Common myeloid progenitor, CD34-positive (primary cell): ENCODE measurements at regions not wholly inside any gene's neighbourhood (a gene's known extent, or its start where the extent isn't known, plus 50 kb on each side); places are given as distances from the start of the nearest gene placed in this dataset.
"Not testable (repeated sequence)": the region's sequence is repeated elsewhere in the genome, so short reads cannot be mapped to it uniquely, and the experiment has no call there.

ENCODE experiments used
- CTCF ChIA-PET: fragments of 350-600 bp; sonication (Branson Sonifier 250); formaldehyde crosslinking; loops from one replicate; lab custom pipeline; 2021; ENCODE audit warnings: antibody characterized with exemption; lab: Charles Lee
- POLR2A ChIA-PET: fragments of 350-600 bp; sonication (Branson Sonifier 250); formaldehyde crosslinking; loops from one replicate; lab custom pipeline; 2021; ENCODE audit warnings: antibody characterized with exemption; lab: Charles Lee
- DNase-seq, 3 donors: peaks; one replicate each; pipeline versions ENCODE4 v3.0.0 to v3.0.0-alpha.2; 2013
- H3K27ac ChIP-seq, 2 experiments: 1 replicate in 1 of 2; 2 replicates in 1 of 2; pipeline ENCODE4 v1.7.0; 2013; ENCODE audit warnings: inconsistent platforms in 2 of 2, low read length in 2 of 2, mild to moderate bottlenecking in 2 of 2, low read depth in 1 of 2, moderate library complexity in 1 of 2; ENCODE audit not compliant: severe bottlenecking in 2 of 2, insufficient read depth in 1 of 2, poor library complexity in 1 of 2
- H3K27me3 ChIP-seq, 5 experiments: replicated peaks in 2 of 5; 1 replicate in 3 of 5; 2 replicates in 2 of 5; pipeline versions ENCODE4 v1.6.1 to v1.7.0; 2013; ENCODE audit warnings: low read length in 4 of 5, mild to moderate bottlenecking in 2 of 5, moderate library complexity in 2 of 5, inconsistent platforms in 1 of 5; ENCODE audit not compliant: insufficient read depth in 5 of 5, control insufficient read depth in 4 of 5
- H3K36me3 ChIP-seq, 4 experiments: 1 replicate in 2 of 4; 2 replicates in 2 of 4; pipeline versions ENCODE4 v1.6.1 to v1.7.0; 2013; ENCODE audit warnings: low read length in 3 of 4, control low read depth in 1 of 4, mild to moderate bottlenecking in 1 of 4; ENCODE audit not compliant: control insufficient read depth in 4 of 4, insufficient read depth in 4 of 4
- H3K4me1 ChIP-seq, 4 experiments: 1 replicate in 3 of 4; 2 replicates in 1 of 4; pipeline versions ENCODE4 v1.6.1 to v1.7.1; 2013; ENCODE audit warnings: low read length in 3 of 4, mild to moderate bottlenecking in 3 of 4, control low read depth in 1 of 4, inconsistent platforms in 1 of 4, moderate library complexity in 1 of 4; ENCODE audit not compliant: control insufficient read depth in 4 of 4, insufficient read depth in 4 of 4; ENCODE audit errors: control extremely low read depth in 1 of 4
- H3K4me3 ChIP-seq, 7 experiments: 1 replicate in 4 of 7; 2 replicates in 3 of 7; pipeline versions ENCODE4 v1.5.1 to v1.7.0; 2013; ENCODE audit warnings: mild to moderate bottlenecking in 7 of 7, low read length in 6 of 7, moderate library complexity in 6 of 7, inconsistent platforms in 2 of 7, low read depth in 2 of 7, control low read depth in 1 of 7; ENCODE audit not compliant: insufficient read depth in 4 of 7, control insufficient read depth in 1 of 7; ENCODE audit errors: extremely low read depth in 1 of 7
- H3K9me3 ChIP-seq, 5 experiments: 1 replicate in 4 of 5; 2 replicates in 1 of 5; pipeline versions ENCODE4 v1.6.1 to v1.7.1; 2013; ENCODE audit warnings: low read length in 4 of 5, mild to moderate bottlenecking in 2 of 5, inconsistent platforms in 1 of 5, low read depth in 1 of 5, moderate library complexity in 1 of 5; ENCODE audit not compliant: control insufficient read depth in 4 of 5, insufficient read depth in 2 of 5; ENCODE audit errors: control extremely low read depth in 1 of 5
- WGBS: methylation state at CpG from one replicate; pipeline ENCODE4 v1.1.5; 2013; ENCODE audit not compliant: insufficient coverage; 5-methylcytosine and 5-hydroxymethylcytosine counted together

DNA sequence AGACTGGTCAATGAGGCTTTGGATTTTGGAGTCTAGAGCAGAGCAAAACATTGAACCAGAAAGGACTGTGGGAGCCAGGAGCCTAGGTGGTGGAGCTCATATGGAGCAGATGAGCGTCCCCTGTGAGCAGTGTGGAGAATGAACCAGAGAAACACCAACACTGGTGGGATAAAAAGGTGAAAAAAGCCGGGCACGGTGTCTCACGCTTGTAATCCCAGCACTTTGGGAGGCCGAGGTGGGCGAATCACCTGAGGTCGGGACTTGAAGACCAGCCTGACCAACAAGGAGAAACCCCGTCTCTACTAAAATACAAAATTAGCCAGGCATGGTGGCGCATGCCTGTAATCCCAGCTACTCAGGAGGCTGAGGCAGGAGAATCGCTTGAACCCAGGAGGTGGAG is 192.7 kb upstream of the CDH5 start:
- DNase-seq, POLR2A ChIA-PET, H3K27ac ChIP-seq, CTCF ChIA-PET, H3K27me3 ChIP-seq, H3K36me3 ChIP-seq, H3K4me3 ChIP-seq, H3K9me3 ChIP-seq: not testable (repeated sequence)
- H3K4me1 ChIP-seq = peaks cover 0 to 10% (median 1%) of the 10 kb centered on the region in 4 experiments
- 98% methylated on average over 7 of the region's 10 CpGs for WGBS

DNA sequence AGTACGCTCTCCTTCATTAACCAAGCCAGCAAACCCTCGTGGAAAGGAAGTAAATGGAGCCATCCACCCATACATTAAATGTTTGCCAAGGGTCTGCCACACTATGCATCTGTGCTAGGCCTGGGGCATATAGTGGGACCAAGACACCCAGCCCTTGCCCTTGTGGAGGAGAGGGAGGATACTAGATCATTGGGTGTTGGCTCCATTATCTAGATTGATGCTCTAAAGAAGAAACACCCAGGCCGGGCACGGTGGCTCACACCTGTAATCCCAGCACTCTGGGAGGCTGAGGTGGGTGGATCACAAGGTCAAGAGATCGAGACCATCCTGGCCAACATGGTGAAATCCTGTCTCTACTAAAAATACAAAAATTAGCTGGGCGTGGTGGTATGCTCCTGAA is 193.3 kb upstream of the CDH5 start:
- H3K4me1 ChIP-seq = peaks cover 0 to 10% (median 1%) of the 10 kb centered on the region in 4 experiments
- H3K27me3 ChIP-seq, H3K36me3 ChIP-seq, POLR2A ChIA-PET, H3K9me3 ChIP-seq, DNase-seq, CTCF ChIA-PET, H3K4me3 ChIP-seq, H3K27ac ChIP-seq: not testable (repeated sequence)
- 97% methylated on average over 6 of the region's 6 CpGs for WGBS

DNA sequence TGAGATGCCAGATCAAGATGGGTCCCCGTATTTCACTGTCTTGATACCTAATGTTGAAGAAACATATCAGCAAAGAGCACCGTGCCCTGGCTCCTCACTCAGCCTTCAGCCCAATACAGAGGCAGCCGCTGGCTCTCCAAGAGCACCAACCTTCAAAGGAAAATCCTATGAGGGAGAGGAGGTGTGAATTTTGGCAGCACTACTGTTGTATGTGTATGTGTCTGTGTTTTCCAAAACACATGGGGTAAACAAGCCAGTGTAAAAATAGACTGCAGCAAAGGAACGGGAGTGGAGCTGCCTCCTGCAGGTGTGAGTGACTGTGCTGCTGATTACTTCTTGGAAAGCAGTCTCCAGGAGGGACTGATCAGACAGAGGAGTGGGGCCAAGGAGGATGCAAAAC is 194.0 kb upstream of the CDH5 start:
- no peak for DNase-seq
- Histone ChIP-seq H3K4me3 (no peak overlapping the region), H3K4me1 (peaks cover 0 to 10% (median 1%) of the 10 kb centered on the region in 4 experiments), H3K9me3 (no peaks in the 10 kb centered on the region), H3K27ac (no peak overlapping the region), H3K36me3 (no peaks in the 10 kb centered on the region), H3K27me3 (no peaks in the 10 kb centered on the region)
- ChIA-PET POLR2A (no interaction called here), CTCF (no interaction called here)
- 93% methylated on average over 3 of the region's 4 CpGs for WGBS

DNA sequence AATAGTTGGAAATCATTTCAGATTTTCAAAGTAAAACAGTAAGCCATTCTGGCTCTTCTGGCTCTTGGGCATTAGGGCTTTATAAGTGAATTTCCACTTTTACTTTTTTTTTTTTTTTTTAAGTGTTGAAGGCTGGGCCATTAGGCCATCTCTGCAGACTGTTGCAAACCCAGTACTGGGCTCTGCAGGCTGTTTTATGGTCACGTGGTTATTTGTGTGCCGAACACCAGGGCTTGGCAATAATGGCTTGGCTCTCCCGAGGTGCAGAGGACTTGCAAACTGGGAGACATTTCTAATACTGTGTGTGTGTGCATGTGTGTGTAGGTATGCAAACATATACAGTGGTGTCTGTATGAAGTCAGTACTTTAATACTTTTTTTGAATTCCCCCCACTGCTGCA is 194.9 kb upstream of the CDH5 start:
- H3K4me3 ChIP-seq = no peak overlapping the region
- 97% methylated on average over 3 of the region's 3 CpGs for WGBS
- H3K36me3 ChIP-seq = no peaks in the 10 kb centered on the region
- peaks cover 0 to 3% (median 0%) of the 10 kb centered on the region in 5 experiments for H3K9me3 ChIP-seq
- ChIA-PET POLR2A (no interaction called here), CTCF (no interaction called here)
- no peak overlapping the region for H3K27ac ChIP-seq
- peaks cover 0 to 10% (median 1%) of the 10 kb centered on the region in 4 experiments for H3K4me1 ChIP-seq
- peaks cover 0 to 2% (median 0%) of the 10 kb centered on the region in 5 experiments for H3K27me3 ChIP-seq
- no peak for DNase-seq

DNA sequence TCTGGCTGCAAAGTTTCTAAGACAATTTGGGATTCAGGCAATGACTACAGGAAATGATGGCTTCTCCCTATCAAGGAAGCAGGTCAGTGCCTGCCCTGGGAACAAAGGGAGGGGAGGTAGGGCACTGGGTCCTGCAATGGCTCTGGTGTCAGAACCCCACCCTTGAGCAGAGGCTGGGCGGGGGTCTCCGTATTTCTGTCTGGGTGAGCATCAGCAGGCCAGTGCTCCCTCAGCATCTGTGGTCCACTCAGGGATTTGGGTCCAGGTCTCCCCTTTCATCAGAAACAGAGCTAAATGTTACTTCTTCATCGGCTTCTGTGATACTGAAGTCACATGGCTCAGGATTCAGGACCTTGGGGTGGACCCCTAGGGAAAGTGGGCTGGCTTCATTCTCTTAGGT is 195.5 kb upstream of the CDH5 start:
- Histone ChIP-seq H3K9me3 (peaks cover 0 to 5% (median 0%) of the 10 kb centered on the region in 5 experiments), H3K4me3 (no peak overlapping the region), H3K36me3 (no peaks in the 10 kb centered on the region), H3K4me1 (peaks cover 0 to 8% (median 1%) of the 10 kb centered on the region in 4 experiments), H3K27ac (no peak overlapping the region), H3K27me3 (peaks cover 0 to 2% (median 0%) of the 10 kb centered on the region in 5 experiments)
- WGBS = 79% methylated on average over 2 of the region's 3 CpGs
- no peak for DNase-seq
- ChIA-PET POLR2A (no interaction called here), CTCF (no interaction called here)

DNA sequence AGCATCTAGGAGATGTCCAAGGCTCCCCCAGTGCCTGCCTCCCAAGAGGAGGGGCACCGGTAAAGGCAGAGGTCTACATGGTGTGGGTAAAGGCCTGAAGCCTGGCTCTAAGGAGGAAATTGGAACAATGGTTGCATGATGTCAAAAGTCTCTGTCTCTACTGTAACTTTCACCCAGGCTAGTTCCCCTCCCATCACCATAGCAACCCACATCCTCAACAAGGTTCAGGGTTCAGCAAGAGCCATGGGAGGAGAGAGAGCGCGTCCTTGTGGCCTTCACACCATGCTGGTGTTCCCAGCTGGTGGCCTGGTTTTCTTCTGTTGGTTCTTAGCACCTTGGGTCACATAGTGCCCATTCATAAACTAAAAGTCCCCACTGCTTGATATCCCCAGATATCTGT is 196.7 kb upstream of the CDH5 start:
- WGBS = no CpG with 5 or more reads among the region's 3 CpGs
- no peak overlapping the region for H3K4me3 ChIP-seq
- no peaks in the 10 kb centered on the region for H3K4me1 ChIP-seq
- ChIA-PET POLR2A (no interaction called here), CTCF (no interaction called here)
- DNase-seq = no peak
- peaks cover 0 to 2% (median 0%) of the 10 kb centered on the region in 5 experiments for H3K27me3 ChIP-seq
- H3K9me3 ChIP-seq = peaks cover 0 to 5% (median 0%) of the 10 kb centered on the region in 5 experiments
- no peaks in the 10 kb centered on the region for H3K36me3 ChIP-seq
- H3K27ac ChIP-seq = no peak overlapping the region

DNA sequence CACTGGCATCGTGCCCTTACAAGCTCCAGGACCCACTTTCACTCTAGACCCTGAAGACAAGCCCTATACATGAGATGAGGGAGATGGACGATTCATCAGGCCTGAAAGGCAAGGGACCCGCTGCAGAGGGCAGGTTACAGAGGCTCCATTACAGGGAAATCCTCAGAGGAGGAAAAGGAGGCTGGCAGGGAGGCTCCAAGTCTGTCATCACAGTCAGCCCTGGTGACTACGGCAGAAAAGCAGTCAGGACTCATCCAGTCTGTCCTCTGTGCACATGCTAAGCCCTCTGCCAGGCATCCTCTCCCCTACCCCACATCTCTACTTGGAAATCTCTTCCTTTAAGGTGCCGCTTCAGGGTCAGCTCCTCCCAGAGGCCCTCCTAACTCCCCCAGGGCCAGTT is 197.7 kb upstream of the CDH5 start:
- peaks cover 0 to 4% (median under 1%) of the 10 kb centered on the region in 5 experiments for H3K27me3 ChIP-seq
- no peaks in the 10 kb centered on the region for H3K4me1 ChIP-seq
- H3K36me3 ChIP-seq = no peaks in the 10 kb centered on the region
- peaks cover 0 to 5% (median 0%) of the 10 kb centered on the region in 5 experiments for H3K9me3 ChIP-seq
- POLR2A ChIA-PET = no interaction called here
- H3K4me3 ChIP-seq = no peak overlapping the region
- CTCF ChIA-PET = no interaction called here
- no peak for DNase-seq
- WGBS = 100% methylated on average over 2 of the region's 5 CpGs
- H3K27ac ChIP-seq = no peak overlapping the region
